ENCODE measurements at regions not wholly inside any gene's neighbourhood (a gene's known extent, or its start where the extent isn't known, plus 50 kb on each side); places are given as distances from the start of the nearest gene placed in this dataset.

- no peak for ATAC-seq
- no peak overlapping the region for H3K27ac ChIP-seq (ENCODE audit: low read depth, low read length)
- Mint-ChIP-seq H3K4me3 (no peak overlapping the region), H3K9me3 (peaks cover 0 to 11% (median 0%) of the 10 kb centered on the region in 11 donors), H3K27ac (no peak overlapping the region), H3K27me3 (peaks cover 0 to 3% (median 0%) of the 10 kb centered on the region in 5 donors), H3K36me3 (peaks cover 0 to 23% (median 0%) of the 10 kb centered on the region in 5 donors), H3K4me1 (peaks cover under 1 to 41% (median 2%) of the 10 kb centered on the region in 7 donors)
- H3K9me3 ChIP-seq (ENCODE audit: control insufficient read depth in 2 of 3, low read length in 3 of 3) = no peaks in the 10 kb centered on the region
- H3K27me3 ChIP-seq (ENCODE audit: control insufficient read depth in 2 of 2, insufficient read depth in 2 of 2, low read length in 2 of 2) = no peaks in the 10 kb centered on the region
- POLR2A ChIA-PET = no interaction called here
- no peak overlapping the region for H3K4me3 ChIP-seq (ENCODE audit: low read length)
- no peak for DNase-seq
- CTCF ChIA-PET = no interaction called here
- H3K36me3 ChIP-seq (ENCODE audit: control insufficient read depth in 2 of 3, insufficient read depth in 3 of 3, low read length in 3 of 3) = no peaks in the 10 kb centered on the region
- H3K4me1 ChIP-seq (ENCODE audit: control insufficient read depth in 2 of 2, insufficient read depth in 2 of 2, low read length in 2 of 2) = no peaks in the 10 kb centered on the region
- intact Hi-C loops (cut with micrococcal nuclease) = no loop called here
These were observed 71.4 kb upstream of the HIF1A start for GRCh38 chr14:61623927-61624326.

DNA sequence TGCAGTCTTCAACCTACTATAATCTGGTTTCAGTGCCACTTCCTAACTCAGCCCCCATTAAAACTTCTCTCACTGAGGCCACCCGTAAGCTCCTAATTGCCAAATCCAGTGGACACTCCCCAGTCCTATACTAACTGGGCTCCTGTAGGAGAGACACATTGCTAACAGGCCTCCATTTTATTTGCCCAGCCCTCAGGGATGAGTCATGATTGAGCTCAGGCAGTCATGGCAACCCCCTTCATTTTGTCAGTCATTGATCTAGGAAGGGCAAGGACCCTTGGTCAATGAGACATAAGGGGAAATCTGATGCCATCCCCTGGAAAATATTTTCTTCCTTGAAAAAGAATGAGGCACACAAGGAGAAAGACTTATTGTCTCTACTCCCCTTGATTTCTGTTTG, 70.1 kb upstream of the HIF1A start:
- Mint-ChIP-seq H3K4me3 (no peak overlapping the region), H3K9me3 (peaks cover 0 to 13% (median 0%) of the 10 kb centered on the region in 11 donors), H3K27me3 (peaks cover 0 to 3% (median 0%) of the 10 kb centered on the region in 5 donors), H3K36me3 (peaks cover 0 to 26% (median 0%) of the 10 kb centered on the region in 5 donors), H3K4me1 (peaks cover 0 to 33% (median 0%) of the 10 kb centered on the region in 7 donors), H3K27ac (peak overlapping the region in 1 of 9 donors; percentile 50)
- DNase-seq (no peak), ATAC-seq (no peak)
- H3K4me3 ChIP-seq (ENCODE audit: low read length) = no peak overlapping the region
- H3K9me3 ChIP-seq (ENCODE audit: control insufficient read depth in 2 of 3, low read length in 3 of 3) = no peaks in the 10 kb centered on the region
- no peak overlapping the region for H3K27ac ChIP-seq (ENCODE audit: low read depth, low read length)
- no peaks in the 10 kb centered on the region for H3K4me1 ChIP-seq (ENCODE audit: control insufficient read depth in 2 of 2, insufficient read depth in 2 of 2, low read length in 2 of 2)
- no peaks in the 10 kb centered on the region for H3K27me3 ChIP-seq (ENCODE audit: control insufficient read depth in 2 of 2, insufficient read depth in 2 of 2, low read length in 2 of 2)
- ChIA-PET CTCF (no interaction called here), POLR2A (no interaction called here)
- intact Hi-C loops (cut with micrococcal nuclease) = loop anchor here in 1 of 2 donors (5.0 kb wide), 1 partner anchor 53 kb away; no protein-coding TSS in a partner anchor
- no peaks in the 10 kb centered on the region for H3K36me3 ChIP-seq (ENCODE audit: control insufficient read depth in 2 of 3, insufficient read depth in 3 of 3, low read length in 3 of 3)

- intact Hi-C loops (cut with micrococcal nuclease) = loop anchor here in 1 of 2 donors (5.0 kb wide), 1 partner anchor 55 kb away; no protein-coding TSS in a partner anchor
- peaks cover 0 to 15% (median 0%) of the 10 kb centered on the region in 5 donors for H3K36me3 Mint-ChIP-seq
These were observed 67.7 kb upstream of the HIF1A start for GRCh38 chr14:61627612-61628011.

GRCh38 chr14:61628016-61628725, 67.1 kb upstream of the HIF1A start:
- Histone ChIP-seq H3K27ac (ENCODE audit: low read depth, low read length) (no peak overlapping the region), H3K4me1 (ENCODE audit: control insufficient read depth in 2 of 2, insufficient read depth in 2 of 2, low read length in 2 of 2) (no peaks in the 10 kb centered on the region), H3K9me3 (ENCODE audit: control insufficient read depth in 2 of 3, low read length in 3 of 3) (no peaks in the 10 kb centered on the region), H3K36me3 (ENCODE audit: control insufficient read depth in 2 of 3, insufficient read depth in 3 of 3, low read length in 3 of 3) (no peaks in the 10 kb centered on the region), H3K4me3 (ENCODE audit: low read length) (no peak overlapping the region), H3K27me3 (ENCODE audit: control insufficient read depth in 2 of 2, insufficient read depth in 2 of 2, low read length in 2 of 2) (no peaks in the 10 kb centered on the region)
- no peaks in the 10 kb centered on the region for H3K27me3 Mint-ChIP-seq
- no peak for ATAC-seq
- CTCF ChIA-PET = no interaction called here
- POLR2A ChIA-PET = no interaction called here
- H3K36me3 Mint-ChIP-seq = peaks cover 0 to 15% (median 0%) of the 10 kb centered on the region in 5 donors
- peaks cover 0 to 19% (median 0%) of the 10 kb centered on the region in 7 donors for H3K4me1 Mint-ChIP-seq
- DNase-seq = no peak
- peak overlapping the region in 2 of 9 donors; percentile 18 to 74 for H3K27ac Mint-ChIP-seq
- no peak overlapping the region for H3K4me3 Mint-ChIP-seq
- intact Hi-C loops (cut with micrococcal nuclease) = loop anchor here in 1 of 2 donors (5.0 kb wide), 1 partner anchor 56 kb away; no protein-coding TSS in a partner anchor
- peaks cover 0 to 10% (median 0%) of the 10 kb centered on the region in 11 donors for H3K9me3 Mint-ChIP-seq

More at GRCh38 chr14:61627612-61628011, 67.7 kb upstream of the HIF1A start:
- Mint-ChIP-seq H3K4me3 (no peak overlapping the region), H3K27ac (peak overlapping the region in 2 of 9 donors; percentile 18 to 74), H3K9me3 (peaks cover 0 to 10% (median 0%) of the 10 kb centered on the region in 11 donors), H3K4me1 (peaks cover 0 to 19% (median 0%) of the 10 kb centered on the region in 7 donors), H3K27me3 (no peaks in the 10 kb centered on the region)
- Histone ChIP-seq H3K36me3 (ENCODE audit: control insufficient read depth in 2 of 3, insufficient read depth in 3 of 3, low read length in 3 of 3) (no peaks in the 10 kb centered on the region), H3K27me3 (ENCODE audit: control insufficient read depth in 2 of 2, insufficient read depth in 2 of 2, low read length in 2 of 2) (no peaks in the 10 kb centered on the region), H3K9me3 (ENCODE audit: control insufficient read depth in 2 of 3, low read length in 3 of 3) (no peaks in the 10 kb centered on the region), H3K4me1 (ENCODE audit: control insufficient read depth in 2 of 2, insufficient read depth in 2 of 2, low read length in 2 of 2) (no peaks in the 10 kb centered on the region), H3K4me3 (ENCODE audit: low read length) (no peak overlapping the region), H3K27ac (ENCODE audit: low read depth, low read length) (no peak overlapping the region)
- ChIA-PET CTCF (no interaction called here), POLR2A (interaction anchor here (0.7 kb wide), 1 partner anchor 117 kb away, joined by 3 read pairs; no protein-coding TSS in a partner anchor)
- DNase-seq (no peak), ATAC-seq (no peak)

DNA sequence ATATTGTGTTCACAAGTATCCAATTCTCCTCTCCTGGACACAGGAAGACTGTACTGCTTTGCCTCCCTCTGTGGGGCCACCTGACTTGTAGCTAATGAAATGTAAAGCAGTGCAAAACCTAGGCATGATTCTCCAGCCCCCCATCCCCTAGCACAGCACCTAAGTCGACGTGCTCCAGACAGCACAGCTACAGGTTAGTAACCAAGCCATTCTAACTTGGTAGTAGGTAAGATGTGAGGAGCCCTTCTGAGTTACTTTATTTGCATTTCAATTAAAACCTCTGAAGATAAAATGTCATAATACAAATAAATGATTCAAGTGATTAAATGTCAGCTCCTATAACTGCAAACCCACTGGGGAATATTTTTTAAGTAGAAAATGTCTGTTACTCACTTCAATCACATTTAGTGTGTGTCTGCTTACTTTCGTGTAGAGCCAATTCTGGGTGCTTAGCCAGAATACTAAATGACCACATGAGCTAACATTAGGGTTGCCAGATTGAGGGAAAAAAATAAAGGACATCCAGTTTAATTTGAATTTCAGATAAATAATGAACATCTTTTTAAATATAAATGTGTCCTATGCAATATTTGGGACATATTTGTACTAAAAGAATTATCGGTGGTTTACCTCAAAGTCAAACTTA, 64.8 kb upstream of the HIF1A start:
- H3K9me3 ChIP-seq (ENCODE audit: control insufficient read depth in 2 of 3, low read length in 3 of 3) = no peaks in the 10 kb centered on the region
- Mint-ChIP-seq H3K36me3 (peaks cover 0 to 18% (median 0%) of the 10 kb centered on the region in 5 donors), H3K27ac (no peak overlapping the region), H3K27me3 (no peaks in the 10 kb centered on the region), H3K4me3 (no peak overlapping the region), H3K4me1 (peaks cover 0 to 11% (median 0%) of the 10 kb centered on the region in 7 donors), H3K9me3 (peaks cover 0 to 12% (median 0%) of the 10 kb centered on the region in 11 donors)
- CTCF ChIA-PET = no interaction called here
- intact Hi-C loops (cut with micrococcal nuclease) = loop anchor here in 1 of 2 donors (2.0 to 5.0 kb wide), 2 partner anchors 14 to 33 kb away; no protein-coding TSS in a partner anchor
- H3K27me3 ChIP-seq (ENCODE audit: control insufficient read depth in 2 of 2, insufficient read depth in 2 of 2, low read length in 2 of 2) = no peaks in the 10 kb centered on the region
- no peaks in the 10 kb centered on the region for H3K36me3 ChIP-seq (ENCODE audit: control insufficient read depth in 2 of 3, insufficient read depth in 3 of 3, low read length in 3 of 3)
- DNase-seq = no peak
- no peak overlapping the region for H3K27ac ChIP-seq (ENCODE audit: low read depth, low read length)
- no peaks in the 10 kb centered on the region for H3K4me1 ChIP-seq (ENCODE audit: control insufficient read depth in 2 of 2, insufficient read depth in 2 of 2, low read length in 2 of 2)
- POLR2A ChIA-PET = interaction anchor here (0.6 kb wide), 1 partner anchor 150 kb away, joined by 3 read pairs; no protein-coding TSS in a partner anchor
- H3K4me3 ChIP-seq (ENCODE audit: low read length) = no peak overlapping the region
- ATAC-seq = no peak

GRCh38 chr14:61631045-61631687, 64.1 kb upstream of the HIF1A start:
- Histone ChIP-seq H3K36me3 (ENCODE audit: control insufficient read depth in 2 of 3, insufficient read depth in 3 of 3, low read length in 3 of 3) (no peaks in the 10 kb centered on the region), H3K9me3 (ENCODE audit: control insufficient read depth in 2 of 3, low read length in 3 of 3) (no peaks in the 10 kb centered on the region), H3K27me3 (ENCODE audit: control insufficient read depth in 2 of 2, insufficient read depth in 2 of 2, low read length in 2 of 2) (no peaks in the 10 kb centered on the region), H3K4me3 (ENCODE audit: low read length) (no peak overlapping the region), H3K27ac (ENCODE audit: low read depth, low read length) (no peak overlapping the region), H3K4me1 (ENCODE audit: control insufficient read depth in 2 of 2, insufficient read depth in 2 of 2, low read length in 2 of 2) (no peaks in the 10 kb centered on the region)
- H3K36me3 Mint-ChIP-seq = peaks cover 0 to 21% (median 0%) of the 10 kb centered on the region in 5 donors
- no peak for DNase-seq
- peaks cover 0 to 15% (median 0%) of the 10 kb centered on the region in 11 donors for H3K9me3 Mint-ChIP-seq
- ATAC-seq = no peak
- no peaks in the 10 kb centered on the region for H3K27me3 Mint-ChIP-seq
- no peak overlapping the region for H3K27ac Mint-ChIP-seq
- POLR2A ChIA-PET = interaction anchor here (0.6 to 0.9 kb wide), 4 partner anchors 17 to 150 kb away, joined by 3 read pairs; no protein-coding TSS in a partner anchor
- intact Hi-C loops (cut with micrococcal nuclease) = loop anchor here in 1 of 2 donors (2.0 to 5.0 kb wide), 2 partner anchors 14 to 34 kb away; no protein-coding TSS in a partner anchor
- H3K4me1 Mint-ChIP-seq = peaks cover 0 to 15% (median 0%) of the 10 kb centered on the region in 7 donors
- CTCF ChIA-PET = no interaction called here
- peak overlapping the region in 1 of 10 donors; percentile 7 for H3K4me3 Mint-ChIP-seq
